ENCODE measurements at regions not wholly inside any gene's neighbourhood (a gene's known extent, or its start where the extent isn't known, plus 50 kb on each side); places are given as distances from the start of the nearest gene placed in this dataset.

DNA sequence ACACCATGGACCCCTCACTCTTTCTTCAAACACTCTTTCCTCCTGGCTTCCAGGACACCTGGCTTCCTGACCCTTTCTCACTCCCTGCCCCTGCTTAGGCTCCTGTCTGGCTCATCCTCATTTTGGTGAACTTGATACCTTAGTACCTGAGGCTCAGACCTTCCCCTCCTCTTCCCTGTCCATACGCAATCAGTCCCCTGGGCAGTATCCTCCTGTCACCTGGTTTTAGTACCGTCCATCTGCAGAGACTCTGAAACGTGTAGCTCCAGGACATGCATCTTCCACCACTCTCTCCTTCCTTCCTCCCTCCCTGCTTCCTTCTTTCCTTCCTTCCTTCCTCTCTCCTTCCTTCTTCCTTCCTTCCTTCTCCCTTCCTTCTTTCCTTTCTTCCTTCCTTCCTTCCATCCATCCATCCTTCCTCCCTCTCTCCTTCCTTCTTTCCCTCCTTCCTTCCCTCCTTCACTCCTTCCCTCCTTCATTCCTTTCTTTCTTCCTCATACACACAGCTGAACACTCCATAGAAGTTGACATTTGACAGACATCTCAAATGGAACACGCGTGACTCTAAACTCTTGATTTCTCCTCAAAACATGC lies 1488.6 kb downstream of the TBC1D22A start:
- TF ChIP-seq EZH2 (IDR thresholded peaks at IDR 0.05; ENCODE audit: insufficient read depth, poor library complexity, severe bottlenecking) (no peak), EZH2phosphoT487 (IDR thresholded peaks at IDR 0.05; ENCODE audit: insufficient read depth, low read depth) (no peak)
